ENCODE measurements at regions not wholly inside any gene's neighbourhood (a gene's known extent, or its start where the extent isn't known, plus 50 kb on each side); places are given as distances from the start of the nearest gene placed in this dataset.

DNA sequence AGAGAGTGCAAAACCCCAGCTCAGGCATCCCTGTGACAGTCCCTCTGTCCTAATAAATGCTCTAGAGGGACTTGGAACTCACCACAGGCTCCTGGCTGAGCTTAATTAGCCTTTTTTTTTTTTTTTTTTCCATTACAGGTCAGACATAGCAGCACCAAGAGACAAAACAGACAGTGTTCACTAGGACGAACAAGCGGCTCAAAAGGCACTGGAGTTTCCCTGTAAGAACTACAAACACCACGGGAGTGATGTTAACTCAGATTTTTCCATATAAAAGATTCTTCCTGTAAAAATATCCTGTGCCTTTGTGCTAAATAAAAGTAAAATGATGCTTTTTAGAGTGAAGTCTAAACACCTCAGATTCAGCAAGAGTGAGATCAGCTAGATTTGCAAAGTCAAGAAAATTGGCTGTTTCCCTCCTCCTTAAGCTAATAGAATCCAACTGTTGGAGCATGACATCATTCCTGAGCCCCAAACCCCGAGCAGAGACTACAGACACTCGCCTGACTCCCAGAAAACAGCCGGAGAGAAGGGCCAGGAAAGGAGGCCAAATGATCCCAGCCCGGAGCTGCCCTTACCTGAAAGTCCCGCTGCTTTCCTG, 101.0 kb upstream of the AKIP1 start:
- TF ChIP-seq PPARA (CRISPR knock-in tag; IDR thresholded peaks at IDR 0.05; ENCODE audit: borderline replicate concordance) (no peak), TOX (CRISPR knock-in tag; IDR thresholded peaks at IDR 0.05; ENCODE audit: borderline replicate concordance) (no peak), GLIS3 (CRISPR knock-in tag; IDR thresholded peaks at IDR 0.05) (no peak), ZNF565 (CRISPR knock-in tag; conservative IDR thresholded peaks at IDR 0.05; ENCODE audit: low read depth) (no peak), OSR1 (CRISPR knock-in tag; IDR thresholded peaks at IDR 0.05) (no peak), ISL1 (CRISPR knock-in tag; IDR thresholded peaks at IDR 0.05) (no peak), CSDC2 (CRISPR knock-in tag; IDR thresholded peaks at IDR 0.05) (no peak), ZNF70 (CRISPR knock-in tag; IDR thresholded peaks at IDR 0.05) (no peak), RARB (CRISPR knock-in tag; IDR thresholded peaks at IDR 0.05) (no peak), SNAI2 (CRISPR knock-in tag; IDR thresholded peaks at IDR 0.05) (no peak), ZC3H10 (CRISPR knock-in tag; IDR thresholded peaks at IDR 0.05) (no peak), TCF4 (CRISPR knock-in tag; IDR thresholded peaks at IDR 0.05; ENCODE audit: borderline replicate concordance) (no peak), ZFP3 (CRISPR knock-in tag; IDR thresholded peaks at IDR 0.05) (no peak), ZNF8 (CRISPR knock-in tag; IDR thresholded peaks at IDR 0.05) (no peak), ZFP30 (CRISPR knock-in tag; IDR thresholded peaks at IDR 0.05) (no peak)
- TF ChIP-seq, protein P1, sequence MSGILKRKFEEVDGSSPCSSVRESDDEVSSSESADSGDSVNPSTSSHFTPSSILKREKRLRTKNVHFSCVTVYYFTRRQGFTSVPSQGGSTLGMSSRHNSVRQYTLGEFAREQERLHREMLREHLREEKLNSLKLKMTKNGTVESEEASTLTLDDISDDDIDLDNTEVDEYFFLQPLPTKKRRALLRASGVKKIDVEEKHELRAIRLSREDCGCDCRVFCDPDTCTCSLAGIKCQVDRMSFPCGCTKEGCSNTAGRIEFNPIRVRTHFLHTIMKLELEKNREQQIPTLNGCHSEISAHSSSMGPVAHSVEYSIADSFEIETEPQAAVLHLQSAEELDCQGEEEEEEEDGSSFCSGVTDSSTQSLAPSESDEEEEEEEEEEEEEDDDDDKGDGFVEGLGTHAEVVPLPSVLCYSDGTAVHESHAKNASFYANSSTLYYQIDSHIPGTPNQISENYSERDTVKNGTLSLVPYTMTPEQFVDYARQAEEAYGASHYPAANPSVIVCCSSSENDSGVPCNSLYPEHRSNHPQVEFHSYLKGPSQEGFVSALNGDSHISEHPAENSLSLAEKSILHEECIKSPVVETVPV (CRISPR knock-in tag; IDR thresholded peaks at IDR 0.05) = no peak
- TF ChIP-seq, protein P2, sequence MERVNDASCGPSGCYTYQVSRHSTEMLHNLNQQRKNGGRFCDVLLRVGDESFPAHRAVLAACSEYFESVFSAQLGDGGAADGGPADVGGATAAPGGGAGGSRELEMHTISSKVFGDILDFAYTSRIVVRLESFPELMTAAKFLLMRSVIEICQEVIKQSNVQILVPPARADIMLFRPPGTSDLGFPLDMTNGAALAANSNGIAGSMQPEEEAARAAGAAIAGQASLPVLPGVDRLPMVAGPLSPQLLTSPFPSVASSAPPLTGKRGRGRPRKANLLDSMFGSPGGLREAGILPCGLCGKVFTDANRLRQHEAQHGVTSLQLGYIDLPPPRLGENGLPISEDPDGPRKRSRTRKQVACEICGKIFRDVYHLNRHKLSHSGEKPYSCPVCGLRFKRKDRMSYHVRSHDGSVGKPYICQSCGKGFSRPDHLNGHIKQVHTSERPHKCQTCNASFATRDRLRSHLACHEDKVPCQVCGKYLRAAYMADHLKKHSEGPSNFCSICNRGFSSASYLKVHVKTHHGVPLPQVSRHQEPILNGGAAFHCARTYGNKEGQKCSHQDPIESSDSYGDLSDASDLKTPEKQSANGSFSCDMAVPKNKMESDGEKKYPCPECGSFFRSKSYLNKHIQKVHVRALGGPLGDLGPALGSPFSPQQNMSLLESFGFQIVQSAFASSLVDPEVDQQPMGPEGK (CRISPR knock-in tag; IDR thresholded peaks at IDR 0.05; ENCODE audit: borderline replicate concordance) = no peak
- TF ChIP-seq, protein P3, sequence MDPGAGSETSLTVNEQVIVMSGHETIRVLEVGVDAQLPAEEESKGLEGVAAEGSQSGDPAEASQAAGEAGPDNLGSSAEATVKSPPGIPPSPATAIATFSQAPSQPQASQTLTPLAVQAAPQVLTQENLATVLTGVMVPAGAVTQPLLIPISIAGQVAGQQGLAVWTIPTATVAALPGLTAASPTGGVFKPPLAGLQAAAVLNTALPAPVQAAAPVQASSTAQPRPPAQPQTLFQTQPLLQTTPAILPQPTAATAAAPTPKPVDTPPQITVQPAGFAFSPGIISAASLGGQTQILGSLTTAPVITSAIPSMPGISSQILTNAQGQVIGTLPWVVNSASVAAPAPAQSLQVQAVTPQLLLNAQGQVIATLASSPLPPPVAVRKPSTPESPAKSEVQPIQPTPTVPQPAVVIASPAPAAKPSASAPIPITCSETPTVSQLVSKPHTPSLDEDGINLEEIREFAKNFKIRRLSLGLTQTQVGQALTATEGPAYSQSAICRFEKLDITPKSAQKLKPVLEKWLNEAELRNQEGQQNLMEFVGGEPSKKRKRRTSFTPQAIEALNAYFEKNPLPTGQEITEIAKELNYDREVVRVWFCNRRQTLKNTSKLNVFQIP (CRISPR knock-in tag; IDR thresholded peaks at IDR 0.05; ENCODE audit: borderline replicate concordance, low read depth) = no peak
- TF ChIP-seq, protein P4, sequence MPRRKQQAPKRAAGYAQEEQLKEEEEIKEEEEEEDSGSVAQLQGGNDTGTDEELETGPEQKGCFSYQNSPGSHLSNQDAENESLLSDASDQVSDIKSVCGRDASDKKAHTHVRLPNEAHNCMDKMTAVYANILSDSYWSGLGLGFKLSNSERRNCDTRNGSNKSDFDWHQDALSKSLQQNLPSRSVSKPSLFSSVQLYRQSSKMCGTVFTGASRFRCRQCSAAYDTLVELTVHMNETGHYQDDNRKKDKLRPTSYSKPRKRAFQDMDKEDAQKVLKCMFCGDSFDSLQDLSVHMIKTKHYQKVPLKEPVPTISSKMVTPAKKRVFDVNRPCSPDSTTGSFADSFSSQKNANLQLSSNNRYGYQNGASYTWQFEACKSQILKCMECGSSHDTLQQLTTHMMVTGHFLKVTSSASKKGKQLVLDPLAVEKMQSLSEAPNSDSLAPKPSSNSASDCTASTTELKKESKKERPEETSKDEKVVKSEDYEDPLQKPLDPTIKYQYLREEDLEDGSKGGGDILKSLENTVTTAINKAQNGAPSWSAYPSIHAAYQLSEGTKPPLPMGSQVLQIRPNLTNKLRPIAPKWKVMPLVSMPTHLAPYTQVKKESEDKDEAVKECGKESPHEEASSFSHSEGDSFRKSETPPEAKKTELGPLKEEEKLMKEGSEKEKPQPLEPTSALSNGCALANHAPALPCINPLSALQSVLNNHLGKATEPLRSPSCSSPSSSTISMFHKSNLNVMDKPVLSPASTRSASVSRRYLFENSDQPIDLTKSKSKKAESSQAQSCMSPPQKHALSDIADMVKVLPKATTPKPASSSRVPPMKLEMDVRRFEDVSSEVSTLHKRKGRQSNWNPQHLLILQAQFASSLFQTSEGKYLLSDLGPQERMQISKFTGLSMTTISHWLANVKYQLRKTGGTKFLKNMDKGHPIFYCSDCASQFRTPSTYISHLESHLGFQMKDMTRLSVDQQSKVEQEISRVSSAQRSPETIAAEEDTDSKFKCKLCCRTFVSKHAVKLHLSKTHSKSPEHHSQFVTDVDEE (CRISPR knock-in tag; IDR thresholded peaks at IDR 0.05) = no peak
- TF ChIP-seq, protein P5, sequence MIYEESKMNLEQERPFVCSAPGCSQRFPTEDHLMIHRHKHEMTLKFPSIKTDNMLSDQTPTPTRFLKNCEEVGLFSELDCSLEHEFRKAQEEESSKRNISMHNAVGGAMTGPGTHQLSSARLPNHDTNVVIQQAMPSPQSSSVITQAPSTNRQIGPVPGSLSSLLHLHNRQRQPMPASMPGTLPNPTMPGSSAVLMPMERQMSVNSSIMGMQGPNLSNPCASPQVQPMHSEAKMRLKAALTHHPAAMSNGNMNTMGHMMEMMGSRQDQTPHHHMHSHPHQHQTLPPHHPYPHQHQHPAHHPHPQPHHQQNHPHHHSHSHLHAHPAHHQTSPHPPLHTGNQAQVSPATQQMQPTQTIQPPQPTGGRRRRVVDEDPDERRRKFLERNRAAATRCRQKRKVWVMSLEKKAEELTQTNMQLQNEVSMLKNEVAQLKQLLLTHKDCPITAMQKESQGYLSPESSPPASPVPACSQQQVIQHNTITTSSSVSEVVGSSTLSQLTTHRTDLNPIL (CRISPR knock-in tag; IDR thresholded peaks at IDR 0.05; ENCODE audit: low read depth) = no peak
- peak; percentile 37 for ATAC-seq

DNA sequence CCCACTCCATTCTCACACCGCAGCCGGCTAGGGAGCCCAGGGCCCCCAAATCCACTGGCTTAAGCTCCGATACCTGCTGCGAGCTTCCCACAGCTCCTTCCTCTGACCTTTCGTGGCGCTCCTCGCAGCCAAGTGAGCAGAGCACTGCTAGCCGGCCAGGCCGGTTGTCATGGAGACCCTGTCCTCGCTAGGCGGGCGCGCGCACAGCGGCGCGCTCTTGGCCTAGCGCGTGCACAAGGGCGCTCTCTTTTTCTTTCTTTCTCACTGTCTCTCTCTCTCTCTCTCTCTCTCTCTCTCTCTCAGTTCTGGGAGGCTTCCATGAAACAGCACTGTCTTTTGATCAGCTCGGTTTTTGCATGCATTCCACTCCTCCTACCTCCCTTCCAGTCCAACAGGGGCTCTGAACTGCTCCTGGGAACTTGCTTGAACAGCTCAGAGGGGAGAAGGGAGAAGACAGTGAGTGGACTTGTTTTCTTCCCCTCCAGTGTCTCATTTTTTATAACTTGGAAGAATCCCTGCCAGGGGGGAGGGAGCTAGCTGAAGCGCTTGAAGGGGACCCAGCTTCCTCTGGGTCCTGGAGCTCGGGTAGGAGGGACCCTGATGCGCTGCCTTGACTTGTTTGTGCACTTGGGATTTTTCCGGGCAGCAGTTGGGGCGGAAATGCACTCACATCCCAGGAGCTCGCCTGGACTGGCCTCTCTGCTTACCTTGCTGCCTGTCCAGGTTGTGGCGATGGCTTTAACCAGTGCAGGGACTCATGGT, 100.3 kb upstream of the AKIP1 start:
- ATAC-seq = peak; percentile 71
- TF ChIP-seq, protein P2 (CRISPR knock-in tag; IDR thresholded peaks at IDR 0.05; ENCODE audit: borderline replicate concordance) = no peak
- TF ChIP-seq ZFP30 (CRISPR knock-in tag; IDR thresholded peaks at IDR 0.05) (no peak), ZC3H10 (CRISPR knock-in tag; IDR thresholded peaks at IDR 0.05) (no peak), RARB (CRISPR knock-in tag; IDR thresholded peaks at IDR 0.05) (no peak), CSDC2 (CRISPR knock-in tag; IDR thresholded peaks at IDR 0.05) (no peak), ZNF565 (CRISPR knock-in tag; conservative IDR thresholded peaks at IDR 0.05; ENCODE audit: low read depth) (no peak), PPARA (CRISPR knock-in tag; IDR thresholded peaks at IDR 0.05; ENCODE audit: borderline replicate concordance) (no peak), BACH2 (CRISPR knock-in tag; IDR thresholded peaks at IDR 0.05; ENCODE audit: borderline replicate concordance) (no peak), ZFP3 (CRISPR knock-in tag; IDR thresholded peaks at IDR 0.05) (0 out of 2 replicates have a peak, but pooled peaks have one; percentile 21), GLIS3 (CRISPR knock-in tag; IDR thresholded peaks at IDR 0.05) (no peak), TCF4 (CRISPR knock-in tag; IDR thresholded peaks at IDR 0.05; ENCODE audit: borderline replicate concordance) (no peak), ARNTL (CRISPR knock-in tag; IDR thresholded peaks at IDR 0.05; ENCODE audit: borderline replicate concordance, low read depth) (no peak)
- TF ChIP-seq, protein P4 (CRISPR knock-in tag; IDR thresholded peaks at IDR 0.05) = 0 out of 2 replicates have a peak, but pooled peaks have one; percentile 54
